CD14-positive monocyte (primary cell): ENCODE measurements at regions not wholly inside any gene's neighbourhood (a gene's known extent, or its start where the extent isn't known, plus 50 kb on each side); places are given as distances from the start of the nearest gene placed in this dataset.

Experiments used
- DNase-seq, 3 donors: peaks; one replicate each; pipeline ENCODE4 v3.0.0-alpha.2; 2011 to 2022
- H2AFZ ChIP-seq: 2 replicates; pipeline ENCODE4 v1.6.0; 2012; ENCODE audit warnings: mild to moderate bottlenecking, low read depth, low read length, inconsistent platforms; ENCODE audit not compliant: insufficient read depth, poor library complexity, severe bottlenecking
- H3K27ac ChIP-seq, 2 donors: 1 replicate in 1 of 2; 2 replicates in 1 of 2; pipeline ENCODE4 v1.5.1; 2012 to 2013; ENCODE audit warnings: low read length in 2 of 2, control low read depth in 1 of 2, inconsistent platforms in 1 of 2, low read depth in 1 of 2, mild to moderate bottlenecking in 1 of 2
- H3K27me3 ChIP-seq, 2 donors: one replicate each; pipeline versions ENCODE4 v1.6.0 to v1.6.1; 2011 to 2013; ENCODE audit warnings: low read length in 2 of 2; ENCODE audit not compliant: control insufficient read depth in 2 of 2, insufficient read depth in 2 of 2
- H3K36me3 ChIP-seq, 2 donors: replicated peaks in 1 of 2; 1 replicate in 1 of 2; 2 replicates in 1 of 2; pipeline versions ENCODE4 v1.5.1 to v1.6.1; 2012 to 2013; ENCODE audit warnings: low read length in 2 of 2, control low read depth in 1 of 2, inconsistent platforms in 1 of 2, mild to moderate bottlenecking in 1 of 2; ENCODE audit not compliant: insufficient read depth in 2 of 2, control insufficient read depth in 1 of 2
- H3K4me1 ChIP-seq, 2 donors: 1 replicate in 1 of 2; 2 replicates in 1 of 2; pipeline versions ENCODE4 v1.5.1 to v1.6.1; 2012 to 2013; ENCODE audit warnings: low read length in 2 of 2, control low read depth in 1 of 2, inconsistent platforms in 1 of 2, mild to moderate bottlenecking in 1 of 2, moderate library complexity in 1 of 2; ENCODE audit not compliant: insufficient read depth in 2 of 2, control insufficient read depth in 1 of 2
- H3K4me2 ChIP-seq: replicated peaks from 2 replicates; pipeline ENCODE3; 2012; ENCODE audit warnings: low read length, moderate library complexity, mild to moderate bottlenecking; ENCODE audit not compliant: poor library complexity, severe bottlenecking; ENCODE audit errors: extremely low read depth
- H3K4me3 ChIP-seq, 3 experiments: fragments of 200-600 bp in 1 of 3; sonication (generic) in 1 of 3; replicated peaks in 1 of 3; 1 replicate in 2 of 3; 2 replicates in 1 of 3; pipeline ENCODE4 v1.5.1; 2011 to 2013; ENCODE audit warnings: low read length in 3 of 3, mild to moderate bottlenecking in 3 of 3, control low read depth in 2 of 3, low read depth in 2 of 3, inconsistent platforms in 1 of 3, moderate library complexity in 1 of 3
- H3K79me2 ChIP-seq: 2 replicates; pipeline ENCODE4 v1.6.0; 2012; ENCODE audit warnings: mild to moderate bottlenecking, control low read depth, inconsistent platforms, low read length, moderate library complexity; ENCODE audit not compliant: insufficient read depth
- H3K9ac ChIP-seq: 2 replicates; pipeline ENCODE4 v1.6.0; 2017; ENCODE audit warnings: low read length, mild to moderate bottlenecking; ENCODE audit not compliant: insufficient read depth, poor library complexity, severe bottlenecking
- H3K9me3 ChIP-seq, 2 donors: replicated peaks in 1 of 2; 1 replicate in 1 of 2; 2 replicates in 1 of 2; pipeline versions ENCODE4 v1.5.1 to v1.6.1; 2012 to 2013; ENCODE audit warnings: low read length in 2 of 2, control low read depth in 1 of 2; ENCODE audit not compliant: control insufficient read depth in 1 of 2, insufficient read depth in 1 of 2
- H4K20me1 ChIP-seq: 2 replicates; pipeline ENCODE4 v1.6.0; 2012; ENCODE audit warnings: mild to moderate bottlenecking, low read length, control low read depth, moderate library complexity; ENCODE audit not compliant: insufficient read depth
- H3K27ac Mint-ChIP-seq, 7 donors: one replicate each; pipeline ENCODE4 v1.8.0; 2020; ENCODE audit warnings: mild to moderate bottlenecking in 7 of 7, mixed read lengths in 7 of 7, moderate library complexity in 6 of 7, inconsistent platforms in 2 of 7
- H3K27me3 Mint-ChIP-seq, 3 donors: one replicate each; pipeline ENCODE4 v1.8.0; 2021 to 2022; ENCODE audit warnings: low read depth in 3 of 3, mild to moderate bottlenecking in 3 of 3, mixed read lengths in 3 of 3, moderate library complexity in 3 of 3, inconsistent platforms in 1 of 3
- H3K36me3 Mint-ChIP-seq, 2 donors: one replicate each; pipeline ENCODE4 v1.8.0; 2020; ENCODE audit warnings: mixed read lengths in 2 of 2, inconsistent platforms in 1 of 2, mild to moderate bottlenecking in 1 of 2
- H3K4me1 Mint-ChIP-seq: one replicate; pipeline ENCODE4 v1.8.0; 2020; ENCODE audit warnings: mild to moderate bottlenecking, mixed read lengths
- H3K4me3 Mint-ChIP-seq, 2 donors: one replicate each; pipeline ENCODE4 v1.8.0; 2020; ENCODE audit warnings: mild to moderate bottlenecking in 2 of 2, mixed read lengths in 2 of 2, moderate library complexity in 1 of 2
- H3K9me3 Mint-ChIP-seq, 7 donors: one replicate each; pipeline ENCODE4 v1.8.0; 2020 to 2022; ENCODE audit warnings: mixed read lengths in 7 of 7, mild to moderate bottlenecking in 6 of 7, moderate library complexity in 6 of 7, inconsistent platforms in 2 of 7
- CTCF ChIP-seq: fragments of 200-600 bp; IDR thresholded peaks from one replicate; pipeline ENCODE4 v1.8.0; 2022; ENCODE audit warnings: antibody characterized with exemption, mild to moderate bottlenecking
- WGBS: methylation state at CpG from one replicate; pipeline ENCODE4 v1.1.5; 2013; ENCODE audit warnings: missing lambda C conversion rate; ENCODE audit not compliant: insufficient coverage; 5-methylcytosine and 5-hydroxymethylcytosine counted together
- intact Hi-C, 2 donors: fragments of 100-400 bp; cut with micrococcal nuclease; formaldehyde crosslinking; loops; one replicate each; pipeline versions ENCODE4 v1.15.0 to v1.15.1; 2023

DNA sequence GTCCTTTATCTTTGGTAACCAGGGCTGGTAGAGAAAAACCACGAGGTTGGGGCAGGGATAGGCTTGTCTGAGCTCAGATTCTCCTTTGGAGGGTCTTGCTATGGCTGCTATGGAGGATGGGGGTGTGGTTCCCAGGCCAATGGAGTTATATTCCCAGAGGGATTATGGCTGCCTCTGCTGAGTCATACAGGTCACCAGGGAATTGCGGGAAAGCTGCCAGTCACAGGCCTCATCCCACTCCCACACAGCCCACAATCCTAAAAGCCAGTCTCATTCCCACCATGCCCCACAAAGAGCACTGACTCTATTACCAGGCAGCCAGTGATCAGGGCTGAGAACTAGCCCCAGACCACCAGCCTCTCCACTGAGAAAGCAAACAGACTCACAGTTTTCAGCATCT, 316.6 kb upstream of the TMEM229A start:
- Histone ChIP-seq H3K36me3 (no peaks in the 10 kb centered on the region), H4K20me1 (no peaks in the 10 kb centered on the region), H3K27me3 (no peaks in the 10 kb centered on the region), H3K4me2 (no peak overlapping the region), H2AFZ (no peak overlapping the region), H3K4me3 (no peak overlapping the region), H3K27ac (no peak overlapping the region), H3K4me1 (no peaks in the 10 kb centered on the region), H3K9me3 (peaks cover 0 to 5% of the 10 kb centered on the region in 2 donors), H3K79me2 (no peaks in the 10 kb centered on the region), H3K9ac (no peak overlapping the region)
- Mint-ChIP-seq H3K4me1 (no peaks in the 10 kb centered on the region), H3K4me3 (no peak overlapping the region), H3K36me3 (no peaks in the 10 kb centered on the region), H3K27me3 (no peaks in the 10 kb centered on the region), H3K9me3 (peaks cover 0 to 18% (median 8%) of the 10 kb centered on the region in 7 donors), H3K27ac (no peak overlapping the region)
- WGBS = 71% methylated on average over 2 of the region's 2 CpGs
- intact Hi-C loops = no loop called here
- DNase-seq = no peak
- TF ChIP-seq CTCF = no peak

DNA sequence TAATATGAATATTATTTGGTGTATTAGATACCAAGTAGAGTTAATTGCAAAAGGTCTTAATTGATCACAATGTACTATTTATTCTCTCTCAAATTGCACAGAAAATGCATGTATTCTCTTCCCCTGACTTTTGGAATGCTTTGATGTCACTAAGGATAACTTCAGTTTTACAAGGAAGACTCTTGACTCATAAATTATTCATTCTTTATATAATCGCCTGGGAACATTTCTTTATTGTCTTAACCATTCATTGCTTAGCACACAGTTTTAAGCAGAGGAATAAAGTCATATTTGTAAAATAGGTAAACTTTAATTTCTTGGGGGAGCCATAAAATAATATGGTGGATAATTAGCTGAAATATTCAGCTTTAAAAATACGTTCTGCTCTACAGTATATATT, 306.0 kb upstream of the TMEM229A start:
- no peak for TF ChIP-seq CTCF
- no CpG with 5 or more reads among the region's 2 CpGs for WGBS
- intact Hi-C loops = no loop called here
- H3K36me3 Mint-ChIP-seq = no peaks in the 10 kb centered on the region
- Histone ChIP-seq H3K79me2 (no peaks in the 10 kb centered on the region), H3K4me2 (no peak overlapping the region), H3K9me3 (peaks cover 0 to 3% of the 10 kb centered on the region in 2 donors), H2AFZ (no peak overlapping the region), H3K27me3 (no peaks in the 10 kb centered on the region), H3K9ac (no peak overlapping the region), H3K4me1 (no peaks in the 10 kb centered on the region), H3K36me3 (no peaks in the 10 kb centered on the region), H3K4me3 (no peak overlapping the region), H3K27ac (no peak overlapping the region), H4K20me1 (no peaks in the 10 kb centered on the region)
- no peak overlapping the region for H3K4me3 Mint-ChIP-seq
- peaks cover 0 to 2% (median 0%) of the 10 kb centered on the region in 7 donors for H3K9me3 Mint-ChIP-seq
- no peaks in the 10 kb centered on the region for H3K27me3 Mint-ChIP-seq
- H3K4me1 Mint-ChIP-seq = no peaks in the 10 kb centered on the region
- no peak overlapping the region for H3K27ac Mint-ChIP-seq
- no peak for DNase-seq
